ENCODE measurements at regions not wholly inside any gene's neighbourhood (a gene's known extent, or its start where the extent isn't known, plus 50 kb on each side); places are given as distances from the start of the nearest gene placed in this dataset.

DNA sequence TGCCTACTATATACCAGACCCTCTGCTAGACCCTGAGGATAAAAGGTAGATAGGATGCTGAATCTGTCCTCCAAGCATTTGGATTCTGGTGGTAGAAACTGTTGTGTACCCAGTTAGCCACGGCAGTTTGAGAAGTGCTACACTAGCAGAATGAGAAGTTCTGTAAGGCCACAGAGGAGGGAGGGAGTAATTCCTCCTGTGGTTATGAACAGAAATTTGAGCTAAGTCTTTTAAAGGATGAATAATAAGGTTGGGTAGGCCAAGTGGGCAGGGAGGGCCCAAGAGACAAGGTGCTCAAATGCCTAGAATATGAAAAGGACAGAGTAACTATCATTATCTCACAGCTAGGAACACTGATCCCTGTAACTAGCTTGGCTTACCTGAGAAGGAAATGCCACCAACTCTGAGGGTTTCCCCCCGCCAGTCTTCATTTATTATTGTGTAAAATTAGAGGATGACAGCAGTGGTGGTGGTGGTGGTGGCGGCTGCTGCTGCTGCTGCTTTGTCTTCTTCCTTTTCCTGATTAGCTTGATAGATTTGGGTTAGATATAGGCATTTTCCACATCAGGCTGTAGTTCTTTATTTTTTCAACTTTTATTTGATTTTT is 243.3 kb downstream of the PRL start:
- TF ChIP-seq, protein P1, sequence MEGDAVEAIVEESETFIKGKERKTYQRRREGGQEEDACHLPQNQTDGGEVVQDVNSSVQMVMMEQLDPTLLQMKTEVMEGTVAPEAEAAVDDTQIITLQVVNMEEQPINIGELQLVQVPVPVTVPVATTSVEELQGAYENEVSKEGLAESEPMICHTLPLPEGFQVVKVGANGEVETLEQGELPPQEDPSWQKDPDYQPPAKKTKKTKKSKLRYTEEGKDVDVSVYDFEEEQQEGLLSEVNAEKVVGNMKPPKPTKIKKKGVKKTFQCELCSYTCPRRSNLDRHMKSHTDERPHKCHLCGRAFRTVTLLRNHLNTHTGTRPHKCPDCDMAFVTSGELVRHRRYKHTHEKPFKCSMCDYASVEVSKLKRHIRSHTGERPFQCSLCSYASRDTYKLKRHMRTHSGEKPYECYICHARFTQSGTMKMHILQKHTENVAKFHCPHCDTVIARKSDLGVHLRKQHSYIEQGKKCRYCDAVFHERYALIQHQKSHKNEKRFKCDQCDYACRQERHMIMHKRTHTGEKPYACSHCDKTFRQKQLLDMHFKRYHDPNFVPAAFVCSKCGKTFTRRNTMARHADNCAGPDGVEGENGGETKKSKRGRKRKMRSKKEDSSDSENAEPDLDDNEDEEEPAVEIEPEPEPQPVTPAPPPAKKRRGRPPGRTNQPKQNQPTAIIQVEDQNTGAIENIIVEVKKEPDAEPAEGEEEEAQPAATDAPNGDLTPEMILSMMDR (IDR thresholded peaks at IDR 0.05): no peak
- TF ChIP-seq POLR2AphosphoS5 (IDR thresholded peaks at IDR 0.05): no peak

Measured in esophagus muscularis mucosa (tissue), 3 donors.